ENCODE measurements at regions not wholly inside any gene's neighbourhood (a gene's known extent, or its start where the extent isn't known, plus 50 kb on each side); places are given as distances from the start of the nearest gene placed in this dataset.

DNA sequence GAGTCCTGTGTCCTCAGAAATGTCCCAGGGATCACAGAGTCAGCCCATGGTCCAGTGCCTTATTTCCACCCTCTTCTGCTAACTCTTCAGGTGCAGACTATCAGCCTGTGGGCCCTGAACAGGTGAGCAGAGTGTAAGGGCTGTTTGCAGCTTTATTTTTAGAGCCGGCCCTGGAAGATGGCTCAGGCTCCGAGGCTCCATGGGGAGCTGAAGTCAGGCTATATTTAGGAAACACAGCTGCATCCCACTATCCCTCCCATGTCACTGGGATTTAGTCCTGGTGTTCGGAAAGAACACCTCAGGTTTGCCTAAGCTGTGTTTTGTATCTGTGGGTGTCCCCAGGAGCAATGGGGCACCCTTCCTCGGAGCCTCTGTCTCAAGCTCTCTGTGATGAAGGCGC is 126.9 kb downstream of the RPS24 start:
- Mint-ChIP-seq H3K4me1 (ENCODE audit: unreplicated experiment) (no peaks in the 10 kb centered on the region), H3K27ac (ENCODE audit: unreplicated experiment) (no peak overlapping the region), H3K36me3 (ENCODE audit: unreplicated experiment) (no peaks in the 10 kb centered on the region), H3K4me3 (ENCODE audit: unreplicated experiment) (no peak overlapping the region), H3K27me3 (ENCODE audit: unreplicated experiment) (peaks cover 66% of the 10 kb centered on the region), H3K9me3 (ENCODE audit: unreplicated experiment) (peaks cover 14% of the 10 kb centered on the region)
- no peak for DNase-seq (ENCODE audit: extremely low spot score, unreplicated experiment)
- TF ChIP-seq CTCF (IDR thresholded peaks at IDR 0.05) = no peak

- H3K4me1 Mint-ChIP-seq (ENCODE audit: unreplicated experiment) = no peaks in the 10 kb centered on the region
- no peak for DNase-seq (ENCODE audit: extremely low spot score, unreplicated experiment)
- peaks cover 68% of the 10 kb centered on the region for H3K27me3 Mint-ChIP-seq (ENCODE audit: unreplicated experiment)
- H3K27ac Mint-ChIP-seq (ENCODE audit: unreplicated experiment) = no peak overlapping the region
- no peak for TF ChIP-seq CTCF (IDR thresholded peaks at IDR 0.05)
- H3K4me3 Mint-ChIP-seq (ENCODE audit: unreplicated experiment) = no peak overlapping the region
- H3K9me3 Mint-ChIP-seq (ENCODE audit: unreplicated experiment) = peaks cover 10% of the 10 kb centered on the region
- H3K36me3 Mint-ChIP-seq (ENCODE audit: unreplicated experiment) = no peaks in the 10 kb centered on the region
These were observed 129.2 kb downstream of the RPS24 start for GRCh38 chr10:78162853-78163252.

- TF ChIP-seq CTCF (IDR thresholded peaks at IDR 0.05) = no peak
- H3K9me3 Mint-ChIP-seq (ENCODE audit: unreplicated experiment) = peaks cover 10% of the 10 kb centered on the region
- H3K36me3 Mint-ChIP-seq (ENCODE audit: unreplicated experiment) = no peaks in the 10 kb centered on the region
- no peak overlapping the region for H3K4me3 Mint-ChIP-seq (ENCODE audit: unreplicated experiment)
- no peak overlapping the region for H3K27ac Mint-ChIP-seq (ENCODE audit: unreplicated experiment)
- DNase-seq (ENCODE audit: extremely low spot score, unreplicated experiment) = no peak
- H3K27me3 Mint-ChIP-seq (ENCODE audit: unreplicated experiment) = peaks cover 70% of the 10 kb centered on the region
- no peaks in the 10 kb centered on the region for H3K4me1 Mint-ChIP-seq (ENCODE audit: unreplicated experiment)
These were observed 131.0 kb downstream of the RPS24 start for GRCh38 chr10:78164702-78165101.

GRCh38 chr10:78165172-78165571 is 131.5 kb downstream of the RPS24 start:
- H3K27ac Mint-ChIP-seq (ENCODE audit: unreplicated experiment) = no peak overlapping the region
- no peaks in the 10 kb centered on the region for H3K36me3 Mint-ChIP-seq (ENCODE audit: unreplicated experiment)
- TF ChIP-seq CTCF (IDR thresholded peaks at IDR 0.05) = no peak
- no peak for DNase-seq (ENCODE audit: extremely low spot score, unreplicated experiment)
- peaks cover 70% of the 10 kb centered on the region for H3K27me3 Mint-ChIP-seq (ENCODE audit: unreplicated experiment)
- no peaks in the 10 kb centered on the region for H3K4me1 Mint-ChIP-seq (ENCODE audit: unreplicated experiment)
- peaks cover 10% of the 10 kb centered on the region for H3K9me3 Mint-ChIP-seq (ENCODE audit: unreplicated experiment)
- H3K4me3 Mint-ChIP-seq (ENCODE audit: unreplicated experiment) = no peak overlapping the region

GRCh38 chr10:78165617-78166016 is 132.0 kb downstream of the RPS24 start:
- Mint-ChIP-seq H3K36me3 (ENCODE audit: unreplicated experiment) (no peaks in the 10 kb centered on the region), H3K27me3 (ENCODE audit: unreplicated experiment) (peaks cover 71% of the 10 kb centered on the region), H3K9me3 (ENCODE audit: unreplicated experiment) (peaks cover 10% of the 10 kb centered on the region), H3K4me3 (ENCODE audit: unreplicated experiment) (no peak overlapping the region), H3K4me1 (ENCODE audit: unreplicated experiment) (no peaks in the 10 kb centered on the region), H3K27ac (ENCODE audit: unreplicated experiment) (no peak overlapping the region)
- no peak for DNase-seq (ENCODE audit: extremely low spot score, unreplicated experiment)
- no peak for TF ChIP-seq CTCF (IDR thresholded peaks at IDR 0.05)
